ENCODE measurements at regions not wholly inside any gene's neighbourhood (a gene's known extent, or its start where the extent isn't known, plus 50 kb on each side); places are given as distances from the start of the nearest gene placed in this dataset.
"Not testable (repeated sequence)": the region's sequence is repeated elsewhere in the genome, so short reads cannot be mapped to it uniquely, and the experiment has no call there.

- no peak for DNase-seq (ENCODE audit: low read depth, low spot score)
- in situ Hi-C loops (cut with HindIII; ENCODE audit: low pct_unique_long_range_greater_than_20kb, low sequenced_read_pairs): no loop called here
These were observed 198.1 kb downstream of the ENC1 start for GRCh38 chr5:74442466-74442865.

DNA sequence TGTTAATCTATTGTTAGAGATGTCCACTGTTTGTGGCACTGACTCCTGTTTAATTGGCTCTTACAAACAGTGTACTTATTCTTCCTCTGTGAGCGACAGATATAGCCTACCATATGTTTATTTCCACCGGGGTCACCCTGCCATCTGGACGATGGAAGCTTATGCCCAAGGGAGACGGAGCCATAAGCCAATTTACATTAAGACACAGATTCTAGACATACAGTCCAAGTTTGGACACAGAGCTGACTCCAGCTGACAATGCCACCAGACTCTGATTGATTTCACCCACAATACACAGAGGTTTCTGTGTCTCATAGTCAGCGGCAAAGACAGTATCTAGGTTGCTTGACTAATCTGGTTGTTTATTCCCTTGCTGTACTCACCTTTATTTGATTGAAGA lies 198.9 kb downstream of the ENC1 start:
- in situ Hi-C loops (cut with HindIII; ENCODE audit: low pct_unique_long_range_greater_than_20kb, low sequenced_read_pairs): no loop called here
- no peak for DNase-seq (ENCODE audit: low read depth, low spot score)

DNA sequence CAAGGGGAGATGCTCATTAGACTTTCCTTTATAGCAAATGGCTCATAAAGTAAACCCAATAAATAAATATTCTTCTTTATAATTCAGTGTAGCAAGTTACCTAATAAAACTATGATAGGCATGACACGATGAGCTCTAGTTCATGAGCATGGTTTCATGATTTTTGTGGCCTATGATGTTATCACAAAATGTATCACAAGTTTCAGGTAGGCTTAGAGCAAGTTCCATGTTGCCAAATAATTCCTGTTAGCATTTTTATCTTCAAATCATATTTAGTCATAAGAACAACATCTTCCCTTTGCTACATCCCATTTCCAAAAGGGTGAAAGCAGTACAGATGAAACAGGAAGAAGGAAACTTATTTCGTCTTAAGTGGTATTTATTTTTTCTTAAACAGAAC lies 200.2 kb downstream of the ENC1 start:
- in situ Hi-C loops (cut with HindIII; ENCODE audit: low pct_unique_long_range_greater_than_20kb, low sequenced_read_pairs): no loop called here
- no peak for DNase-seq (ENCODE audit: low read depth, low spot score)

DNA sequence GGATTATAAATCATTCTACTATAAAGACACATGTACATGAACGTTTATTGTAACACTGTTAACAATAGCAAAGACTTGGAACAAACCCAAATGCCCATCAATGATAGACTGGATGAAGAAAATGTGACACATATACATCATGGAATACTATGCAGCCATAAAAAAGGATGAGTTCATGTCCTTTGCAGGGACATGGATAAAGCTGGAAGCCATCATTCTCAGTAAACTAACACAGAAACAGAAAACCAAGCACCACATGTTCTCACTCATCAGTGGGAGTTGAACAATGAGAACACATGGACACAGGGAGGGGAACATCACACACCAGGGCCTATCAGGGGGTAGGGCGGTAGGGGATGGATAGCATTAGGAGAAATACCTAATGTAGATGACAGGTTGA lies 202.7 kb downstream of the ENC1 start:
- in situ Hi-C loops (cut with HindIII; ENCODE audit: low pct_unique_long_range_greater_than_20kb, low sequenced_read_pairs); DNase-seq (ENCODE audit: low read depth, low spot score): not testable (repeated sequence)

DNA sequence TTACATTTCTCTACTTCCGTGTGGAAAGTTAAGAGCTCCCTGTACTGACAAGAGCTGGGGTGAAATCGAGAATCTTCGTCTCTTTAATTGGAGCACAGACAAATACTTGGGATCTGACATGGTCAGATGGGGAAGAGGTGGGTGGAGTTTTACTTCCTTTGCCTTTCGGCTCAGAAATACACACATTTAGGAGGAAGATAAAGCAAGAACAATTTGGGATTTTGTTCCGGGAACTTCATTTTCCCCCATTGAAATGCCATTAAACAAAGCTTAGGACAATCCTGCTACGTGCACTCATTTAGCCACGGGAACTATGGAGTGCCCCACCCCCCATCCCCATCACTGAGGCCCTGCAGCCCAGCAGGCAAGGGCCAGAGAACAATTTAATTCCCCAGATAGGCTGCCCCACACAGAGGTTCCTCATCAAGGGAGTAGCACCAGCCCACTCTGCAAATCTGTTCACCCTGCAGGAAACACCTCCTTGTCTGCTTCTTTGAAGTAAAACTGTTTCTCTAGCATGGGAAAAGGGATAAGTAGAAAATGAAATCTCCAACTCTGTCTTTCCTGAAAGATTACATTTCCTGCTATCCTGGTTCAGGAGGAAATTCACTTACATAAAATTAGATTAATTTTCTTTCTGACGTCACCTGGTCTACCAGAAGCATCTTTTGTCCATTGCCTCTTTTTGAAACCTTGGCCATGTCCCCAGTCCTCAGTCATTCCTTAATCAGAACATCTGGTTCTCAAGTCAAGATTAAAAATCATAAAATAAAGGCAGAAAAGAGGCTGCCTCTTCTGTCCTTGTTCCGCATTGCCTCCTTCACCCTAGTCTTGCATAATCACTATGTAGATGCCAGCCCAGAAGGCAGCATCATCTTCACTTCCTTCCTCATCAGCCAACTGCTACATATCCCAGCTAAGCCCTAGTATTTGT lies 206.4 kb downstream of the ENC1 start:
- in situ Hi-C loops (cut with HindIII; ENCODE audit: low pct_unique_long_range_greater_than_20kb, low sequenced_read_pairs): no loop called here
- no peak for DNase-seq (ENCODE audit: low read depth, low spot score)

DNA sequence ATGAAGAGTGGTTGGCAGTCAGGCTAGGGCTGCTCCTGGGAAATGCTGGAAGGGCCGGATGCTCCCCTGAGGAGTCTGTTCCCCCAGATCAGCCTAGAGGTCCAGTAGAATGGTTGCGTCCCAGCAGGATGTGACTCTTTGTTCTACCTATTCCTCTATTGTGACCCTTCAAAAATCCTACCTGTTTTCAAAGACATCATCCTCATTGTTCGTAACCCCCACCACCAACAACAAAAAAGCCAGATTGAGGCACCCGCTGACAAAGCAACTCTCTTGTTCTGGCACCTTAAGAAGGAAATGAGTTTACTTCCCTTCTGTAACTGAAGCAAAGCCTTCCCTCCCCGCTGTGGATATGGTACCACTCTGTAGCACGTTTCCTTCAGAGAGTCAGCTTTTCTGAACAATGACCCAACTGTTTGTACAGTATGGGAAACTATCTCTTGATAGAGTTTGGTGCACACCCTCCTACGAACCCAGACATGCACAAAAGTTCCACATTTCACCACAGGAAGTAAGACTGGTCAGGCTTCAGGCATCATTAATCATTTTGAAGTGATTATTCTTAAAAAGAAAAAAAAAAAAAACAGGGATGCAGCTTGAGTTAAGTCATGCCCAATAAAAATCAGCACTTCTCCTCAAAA lies 207.2 kb downstream of the ENC1 start:
- in situ Hi-C loops (cut with HindIII; ENCODE audit: low pct_unique_long_range_greater_than_20kb, low sequenced_read_pairs): no loop called here
- peak; percentile 37 for DNase-seq (ENCODE audit: low read depth, low spot score)

DNA sequence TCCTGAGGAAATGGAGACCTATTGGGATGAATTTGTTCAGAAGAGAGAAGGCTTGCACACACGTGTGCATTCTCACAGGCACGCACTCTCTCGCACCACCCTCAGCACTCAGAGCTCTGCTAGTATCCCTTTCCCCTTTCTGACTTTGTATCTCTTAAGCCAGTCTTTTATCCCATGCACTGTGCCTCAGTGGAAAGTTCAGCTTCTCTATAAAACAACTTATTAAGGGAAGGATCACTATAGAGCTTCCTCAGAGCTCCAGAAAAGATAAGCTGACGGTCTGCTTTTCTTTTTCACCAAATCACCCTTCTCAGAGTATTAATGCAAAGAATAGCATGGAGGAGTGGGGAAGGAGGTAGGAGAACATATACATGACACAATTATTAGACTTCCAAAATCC lies 207.8 kb downstream of the ENC1 start:
- DNase-seq (ENCODE audit: low read depth, low spot score): no peak
- in situ Hi-C loops (cut with HindIII; ENCODE audit: low pct_unique_long_range_greater_than_20kb, low sequenced_read_pairs): no loop called here

GRCh38 chr5:74432216-74432615 lies 208.3 kb downstream of the ENC1 start:
- in situ Hi-C loops (cut with HindIII; ENCODE audit: low pct_unique_long_range_greater_than_20kb, low sequenced_read_pairs): no loop called here
- no peak for DNase-seq (ENCODE audit: low read depth, low spot score)

DNA sequence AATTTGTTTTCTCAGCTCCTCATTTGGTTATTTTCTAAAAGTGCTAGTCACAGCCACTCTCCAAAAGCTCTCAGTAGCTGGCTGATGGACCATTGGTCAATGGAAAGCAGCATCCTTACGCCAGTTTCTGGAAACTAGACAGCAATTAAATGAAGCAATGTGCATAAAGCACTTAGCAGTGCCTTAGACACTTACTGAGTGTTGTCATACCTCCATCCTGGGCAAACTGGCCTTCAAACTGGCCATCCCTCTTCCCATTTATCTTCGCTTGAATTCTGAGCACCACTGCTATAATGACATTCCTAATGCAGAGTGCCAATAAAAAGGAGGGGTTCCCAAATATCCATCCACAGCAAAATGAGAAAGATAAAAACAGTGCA lies 209.2 kb downstream of the ENC1 start:
- in situ Hi-C loops (cut with HindIII; ENCODE audit: low pct_unique_long_range_greater_than_20kb, low sequenced_read_pairs): no loop called here
- DNase-seq (ENCODE audit: low read depth, low spot score): no peak

GRCh38 chr5:74430631-74431289 lies 209.8 kb downstream of the ENC1 start:
- in situ Hi-C loops (cut with HindIII; ENCODE audit: low pct_unique_long_range_greater_than_20kb, low sequenced_read_pairs): no loop called here
- DNase-seq (ENCODE audit: low read depth, low spot score): no peak

- no peak for DNase-seq (ENCODE audit: low read depth, low spot score)
- in situ Hi-C loops (cut with HindIII; ENCODE audit: low pct_unique_long_range_greater_than_20kb, low sequenced_read_pairs): no loop called here
These were observed 211.0 kb downstream of the ENC1 start for GRCh38 chr5:74429495-74429894.

DNA sequence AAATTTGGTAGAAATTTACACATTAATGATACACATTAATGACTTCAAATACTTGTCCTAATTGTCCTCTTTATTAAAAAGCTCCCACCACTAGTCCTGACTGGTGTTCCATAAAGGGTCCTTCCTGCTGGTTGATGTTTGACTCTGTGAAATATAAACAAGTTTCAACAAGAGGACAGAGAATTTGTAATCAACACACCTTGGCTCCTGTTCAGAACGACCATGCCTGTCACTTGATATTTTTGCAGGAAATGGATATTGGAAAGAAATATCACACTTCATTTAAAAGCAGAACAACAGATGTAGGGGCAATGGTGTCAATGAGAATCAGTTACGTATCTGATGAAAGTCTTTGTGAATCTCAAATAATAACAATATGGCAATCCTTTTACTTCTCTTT lies 211.7 kb downstream of the ENC1 start:
- DNase-seq (ENCODE audit: low read depth, low spot score): no peak
- in situ Hi-C loops (cut with HindIII; ENCODE audit: low pct_unique_long_range_greater_than_20kb, low sequenced_read_pairs): no loop called here

DNA sequence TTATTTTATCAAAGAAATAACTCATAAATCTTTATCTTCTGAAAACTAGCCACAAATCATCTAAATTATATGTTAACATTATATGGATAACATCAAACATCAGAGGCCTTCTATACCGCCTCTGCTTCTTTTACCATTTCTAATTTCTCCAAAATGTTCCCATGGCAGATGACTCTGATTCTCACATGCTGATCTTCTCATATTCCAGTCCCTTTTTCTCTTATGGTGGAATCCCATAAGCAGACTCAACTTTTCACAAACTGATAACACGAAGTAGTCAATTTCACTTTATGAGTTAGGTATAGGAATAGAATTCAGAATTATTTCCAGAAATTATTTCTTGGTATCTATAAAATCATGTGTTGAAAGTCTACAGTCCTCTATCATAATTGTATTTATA lies 212.3 kb downstream of the ENC1 start:
- in situ Hi-C loops (cut with HindIII; ENCODE audit: low pct_unique_long_range_greater_than_20kb, low sequenced_read_pairs): no loop called here
- no peak for DNase-seq (ENCODE audit: low read depth, low spot score)

GRCh38 chr5:74426506-74426905 lies 214.0 kb downstream of the ENC1 start:
- in situ Hi-C loops (cut with HindIII; ENCODE audit: low pct_unique_long_range_greater_than_20kb, low sequenced_read_pairs): no loop called here
- DNase-seq (ENCODE audit: low read depth, low spot score): no peak

DNA sequence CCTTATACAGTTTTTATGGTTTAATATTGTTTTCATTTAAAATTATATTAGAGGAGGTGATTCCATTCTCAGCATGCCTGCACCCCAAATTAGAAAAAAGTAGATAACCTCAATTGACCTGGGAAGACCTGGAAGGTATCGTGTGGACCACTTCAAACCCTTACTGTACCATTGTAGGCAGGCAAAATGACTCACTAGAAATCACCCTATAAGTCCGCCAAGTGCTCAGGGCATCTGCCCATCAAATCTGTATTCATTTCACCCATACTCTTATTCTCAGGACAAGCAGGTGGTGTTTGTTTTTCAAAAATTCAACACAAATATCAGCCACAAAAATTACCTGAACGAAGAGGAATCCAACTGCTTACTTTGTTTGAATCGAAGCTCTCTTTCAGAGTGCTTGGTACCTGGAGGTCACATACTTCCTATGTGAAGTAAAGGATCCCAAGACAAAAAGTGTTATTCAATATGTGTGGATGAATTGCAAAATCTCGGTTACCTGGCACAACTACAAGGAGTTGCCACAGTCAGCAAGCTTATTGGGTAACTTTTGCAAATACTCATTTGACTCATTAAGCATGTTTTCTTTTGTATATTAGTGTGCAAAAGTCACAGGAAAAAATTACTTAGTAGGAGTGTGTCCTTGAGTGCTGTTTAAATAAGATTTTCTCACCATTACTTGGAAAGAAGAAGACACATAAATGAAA lies 216.2 kb downstream of the ENC1 start:
- no peak for DNase-seq (ENCODE audit: low read depth, low spot score)
- in situ Hi-C loops (cut with HindIII; ENCODE audit: low pct_unique_long_range_greater_than_20kb, low sequenced_read_pairs): no loop called here

DNA sequence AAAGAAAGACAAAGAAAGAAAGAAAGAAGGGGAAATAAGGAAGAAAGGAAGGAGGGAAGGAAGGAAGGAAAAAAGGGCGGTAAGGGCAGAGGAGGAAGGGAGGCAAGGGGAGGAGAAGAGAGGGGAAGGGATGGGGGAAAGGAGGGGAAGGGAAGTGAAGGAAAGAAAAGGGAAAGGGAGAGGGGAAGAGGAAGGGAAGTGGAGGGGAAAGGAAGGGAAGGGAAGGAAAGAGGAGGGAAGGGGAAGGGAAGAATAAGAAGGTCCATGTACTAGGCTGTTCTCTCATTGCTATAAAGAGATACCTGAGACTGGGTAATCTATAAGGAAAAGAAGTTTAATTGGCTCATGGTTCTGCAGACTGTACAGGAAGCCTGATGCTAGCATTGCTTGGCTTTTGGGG lies 217.1 kb downstream of the ENC1 start:
- in situ Hi-C loops (cut with HindIII; ENCODE audit: low pct_unique_long_range_greater_than_20kb, low sequenced_read_pairs): no loop called here
- no peak for DNase-seq (ENCODE audit: low read depth, low spot score)

- in situ Hi-C loops (cut with HindIII; ENCODE audit: low pct_unique_long_range_greater_than_20kb, low sequenced_read_pairs): no loop called here
- DNase-seq (ENCODE audit: low read depth, low spot score): no peak
These were observed 217.9 kb downstream of the ENC1 start for GRCh38 chr5:74422671-74423070.

GRCh38 chr5:74422030-74422429 lies 218.5 kb downstream of the ENC1 start:
- no peak for DNase-seq (ENCODE audit: low read depth, low spot score)
- in situ Hi-C loops (cut with HindIII; ENCODE audit: low pct_unique_long_range_greater_than_20kb, low sequenced_read_pairs): no loop called here
